ENCODE measurements at regions not wholly inside any gene's neighbourhood (a gene's known extent, or its start where the extent isn't known, plus 50 kb on each side); places are given as distances from the start of the nearest gene placed in this dataset.
"Not testable (repeated sequence)": the region's sequence is repeated elsewhere in the genome, so short reads cannot be mapped to it uniquely, and the experiment has no call there.

DNA sequence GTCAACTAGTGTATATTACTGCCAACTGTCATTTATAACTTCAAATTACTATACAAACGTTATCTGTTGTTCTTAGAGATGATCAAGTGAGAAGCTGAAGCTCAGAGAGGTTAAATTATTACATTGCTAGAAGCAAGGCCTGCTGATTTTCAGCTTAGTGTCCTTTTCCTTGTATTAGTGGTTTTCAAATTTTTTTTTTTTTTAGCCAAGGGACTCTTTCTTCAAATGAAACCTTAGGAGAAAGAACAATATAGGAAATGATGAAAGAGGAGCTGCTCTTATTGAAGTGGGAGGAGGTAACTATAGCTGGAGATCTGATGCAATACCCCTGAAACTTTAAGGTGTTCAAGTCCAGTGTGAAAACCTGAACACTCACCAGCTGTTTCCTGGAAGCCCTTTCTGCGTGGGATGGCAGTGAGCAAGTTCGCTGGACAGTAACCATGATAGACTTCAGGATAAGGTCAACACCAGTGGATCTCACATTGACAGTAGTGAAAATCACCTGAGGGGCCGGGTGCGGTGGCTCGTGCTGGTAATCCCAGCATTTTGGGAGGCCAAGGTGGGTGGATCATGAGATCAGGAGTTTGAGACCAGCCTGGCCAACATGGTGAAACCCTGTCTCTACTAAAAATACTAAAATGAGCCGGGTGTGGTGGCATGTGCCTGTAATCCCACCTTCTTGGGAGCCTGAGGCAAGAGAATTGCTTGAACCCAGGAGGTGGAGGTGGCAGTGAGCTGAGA lies 376.2 kb downstream of the EDEM1 start:
- DNase-seq = no peak

DNA sequence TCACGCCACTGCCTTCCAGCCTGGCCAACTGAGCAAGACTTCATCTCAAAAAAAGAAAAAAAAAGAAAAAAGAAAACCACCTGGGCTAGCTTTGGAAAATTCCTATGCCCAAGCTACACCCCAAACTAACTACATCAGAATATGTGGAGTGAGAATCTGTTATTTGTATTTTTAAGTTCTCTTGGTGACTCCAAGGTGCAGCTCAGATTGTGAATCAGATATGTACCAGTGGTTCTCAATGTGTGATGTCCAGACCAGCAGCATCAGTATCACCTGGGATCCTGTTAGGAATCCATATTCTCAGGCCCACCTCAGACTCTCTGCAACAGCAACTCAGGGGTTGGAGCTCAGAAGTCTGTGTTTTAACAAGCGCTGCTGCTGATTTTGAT lies 376.8 kb downstream of the EDEM1 start:
- DNase-seq = no peak

DNA sequence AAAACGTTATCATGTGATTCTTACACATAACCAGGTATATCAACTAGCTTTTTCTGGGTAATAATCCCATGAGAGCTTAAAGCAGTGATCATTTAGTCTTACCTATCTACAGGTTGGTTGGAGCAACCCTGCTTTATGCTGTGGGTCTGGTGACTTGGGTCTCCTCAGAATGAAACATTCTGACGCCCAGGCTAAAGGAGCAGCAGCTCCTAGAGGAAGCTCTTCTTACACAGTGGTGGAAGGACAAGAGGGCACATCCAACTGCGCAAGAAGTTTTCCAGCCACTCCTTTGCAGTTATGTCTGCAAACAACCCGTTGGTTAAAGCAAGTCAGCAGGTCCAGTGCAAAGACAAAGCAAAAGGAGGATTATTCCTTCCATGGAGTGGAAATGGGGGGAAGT lies 377.5 kb downstream of the EDEM1 start:
- no peak for DNase-seq

DNA sequence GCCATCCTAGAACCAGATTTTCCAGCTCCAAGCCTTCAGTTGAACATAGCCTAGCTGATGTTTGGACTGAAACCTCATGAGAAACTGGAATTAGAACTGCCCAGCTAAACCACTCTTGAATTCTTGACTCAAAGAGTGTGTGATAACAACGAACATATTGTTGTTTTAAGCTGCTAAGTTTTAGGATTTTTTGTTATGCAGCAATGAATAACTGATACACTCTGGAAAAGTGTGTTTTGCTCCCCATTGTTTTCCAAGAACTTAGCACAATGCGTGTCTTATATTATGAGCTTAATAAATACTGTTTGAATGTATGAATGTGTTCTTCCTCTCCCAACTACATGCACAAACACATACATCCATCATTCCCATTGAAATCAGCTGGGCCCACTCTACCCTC lies 379.6 kb downstream of the EDEM1 start:
- DNase-seq = no peak

DNA sequence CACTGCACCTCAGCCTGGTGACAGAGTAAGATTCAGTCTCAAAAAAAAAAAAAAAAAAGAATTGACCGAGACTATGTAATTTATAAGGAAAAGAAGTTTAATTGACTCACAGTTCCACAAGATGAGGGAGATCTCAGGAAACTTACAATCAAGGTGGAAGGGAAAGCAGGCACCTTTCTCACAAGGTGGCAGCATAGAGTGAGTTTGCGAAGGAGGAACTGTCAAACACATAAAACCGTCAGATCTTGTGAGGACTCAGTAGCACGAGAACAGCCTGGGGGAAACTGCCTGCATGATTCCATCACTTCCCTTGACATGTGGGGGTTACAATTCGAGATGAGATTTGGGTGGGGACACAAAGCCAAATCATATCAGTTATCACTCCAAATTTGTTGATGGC lies 380.9 kb downstream of the EDEM1 start:
- no peak for DNase-seq

DNA sequence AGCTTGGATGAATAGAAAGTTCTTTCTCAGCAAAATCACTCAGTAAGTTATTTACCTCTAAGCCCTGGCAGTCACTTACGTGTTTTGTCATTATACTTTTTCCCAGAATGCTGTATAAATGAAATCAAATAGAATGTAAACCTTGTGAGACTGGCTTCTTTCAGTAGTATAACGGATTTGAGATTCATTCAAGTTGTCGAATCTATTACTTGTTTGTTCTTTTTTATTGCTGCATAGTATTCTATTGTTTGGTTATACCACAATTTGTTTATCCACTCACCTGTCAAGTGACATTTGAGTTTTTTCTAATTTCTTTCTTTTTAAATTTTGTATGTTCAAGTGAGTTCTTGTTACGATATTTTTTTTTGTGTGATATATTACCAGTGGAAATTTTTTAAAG lies 381.6 kb downstream of the EDEM1 start:
- no peak for DNase-seq

DNA sequence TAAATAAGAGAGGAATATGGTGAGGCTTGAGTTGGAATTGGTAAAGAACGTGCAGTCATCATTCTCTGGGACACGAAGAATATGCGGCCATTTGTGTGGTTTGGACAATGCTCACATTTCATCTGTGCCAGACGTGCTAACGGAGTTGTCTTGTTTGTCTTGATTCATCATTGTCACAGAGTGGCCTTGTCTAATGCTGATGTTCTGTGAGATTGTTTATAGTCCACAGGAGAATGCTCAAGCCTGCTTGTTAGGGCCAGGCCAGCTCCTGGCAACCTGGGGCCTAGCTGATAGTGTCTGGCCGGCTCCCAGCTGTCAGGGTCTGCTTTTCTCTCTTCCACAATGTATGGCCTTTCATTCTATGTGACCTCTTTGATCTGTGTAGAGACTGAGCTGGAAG lies 384.7 kb downstream of the EDEM1 start:
- no peak for DNase-seq

DNA sequence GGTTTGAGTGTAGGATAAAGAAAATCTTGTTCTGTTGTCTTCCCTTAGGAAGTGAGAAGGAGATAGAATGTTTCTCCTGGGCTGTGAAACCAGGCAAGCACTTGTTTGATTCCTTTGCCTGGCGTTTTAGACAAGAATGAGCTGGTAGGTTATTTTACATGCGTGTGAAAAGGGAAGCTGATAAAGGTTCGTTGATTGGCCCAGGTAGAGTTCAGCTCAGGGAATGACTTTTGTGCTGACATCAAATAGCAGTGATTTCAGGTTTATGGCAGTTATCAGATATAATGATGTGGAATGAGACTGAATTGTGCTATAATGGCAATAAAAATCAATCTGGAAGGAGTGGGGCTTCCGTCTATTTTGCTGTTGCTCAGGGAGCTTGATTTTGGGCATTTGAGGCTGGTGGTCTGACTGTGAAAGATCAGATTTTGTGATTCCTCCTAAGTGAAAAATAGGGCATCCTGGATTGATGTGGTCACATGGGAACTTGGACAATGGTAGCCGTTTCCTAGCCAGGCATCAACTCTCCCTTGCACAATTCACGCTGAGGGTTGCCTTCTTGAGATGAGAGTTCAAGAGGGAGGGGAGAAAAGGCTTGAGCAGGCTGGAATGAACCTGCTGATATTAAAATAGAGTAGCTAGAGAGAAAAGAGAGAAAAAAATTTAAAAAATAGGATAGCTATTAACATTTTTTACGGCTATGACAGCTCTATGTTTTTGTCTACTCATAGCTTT lies 388.9 kb downstream of the EDEM1 start:
- DNase-seq = no peak

DNA sequence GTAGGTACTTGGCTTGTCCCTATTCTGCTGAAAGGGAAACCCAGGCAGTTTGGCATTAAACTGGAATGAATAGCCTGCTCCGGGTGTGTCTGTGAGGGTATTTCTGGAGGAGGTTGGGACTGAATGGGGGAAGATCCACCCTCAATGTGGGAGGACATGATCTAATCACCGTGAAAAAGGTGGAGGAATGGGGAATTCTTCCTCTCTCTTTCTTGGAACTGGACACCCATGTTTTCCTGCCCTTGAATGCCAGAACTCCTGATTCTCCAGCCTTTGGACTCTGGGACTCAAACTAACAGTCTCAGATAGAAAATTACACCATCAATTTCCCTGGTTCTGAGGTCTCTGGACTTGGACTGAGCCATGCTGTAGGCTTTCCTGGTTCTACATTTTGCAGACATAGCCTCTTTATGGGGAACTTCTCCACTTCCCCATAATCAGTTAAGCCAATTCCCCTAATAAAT lies 391.7 kb downstream of the EDEM1 start:
- no peak for DNase-seq

DNA sequence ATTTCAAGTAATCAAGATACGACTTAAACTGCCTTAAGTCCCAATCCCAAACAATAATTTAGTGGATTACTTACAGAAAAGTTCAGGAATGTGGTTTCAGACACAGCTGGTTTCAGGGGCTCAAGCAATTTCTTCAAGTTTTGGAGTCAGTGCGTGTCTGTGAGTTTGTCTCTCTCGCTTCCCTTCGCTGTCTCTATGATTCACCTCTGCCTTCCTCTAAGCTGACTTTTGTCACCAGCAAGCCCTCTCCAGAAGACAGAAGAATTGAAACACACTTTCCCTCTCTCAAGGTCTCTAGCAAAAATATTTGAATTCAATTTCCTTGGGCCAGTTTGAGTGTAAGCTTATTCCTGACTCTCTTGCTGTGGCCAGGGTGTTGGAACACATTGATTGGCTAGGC lies 392.4 kb downstream of the EDEM1 start:
- no peak for DNase-seq

DNA sequence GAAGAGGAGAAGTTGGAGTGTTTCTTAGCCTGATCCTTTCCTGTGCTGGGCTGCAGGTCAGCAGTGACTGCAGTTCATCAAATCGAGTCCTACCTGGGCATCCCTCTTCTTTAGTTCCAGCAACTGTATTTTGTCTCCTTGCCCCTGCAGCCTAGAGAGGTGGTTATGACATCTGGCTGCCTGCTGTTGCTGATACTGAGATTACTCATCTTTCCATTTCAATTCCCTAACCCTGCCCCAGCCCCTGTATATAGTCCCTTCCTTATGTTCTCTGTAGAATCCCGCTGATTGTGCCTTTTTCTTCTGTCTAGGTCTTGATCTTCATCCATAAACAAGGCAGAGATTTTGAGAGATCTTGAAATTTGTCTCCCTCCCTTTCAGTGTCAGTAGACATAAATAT lies 393.3 kb downstream of the EDEM1 start:
- DNase-seq = no peak

DNA sequence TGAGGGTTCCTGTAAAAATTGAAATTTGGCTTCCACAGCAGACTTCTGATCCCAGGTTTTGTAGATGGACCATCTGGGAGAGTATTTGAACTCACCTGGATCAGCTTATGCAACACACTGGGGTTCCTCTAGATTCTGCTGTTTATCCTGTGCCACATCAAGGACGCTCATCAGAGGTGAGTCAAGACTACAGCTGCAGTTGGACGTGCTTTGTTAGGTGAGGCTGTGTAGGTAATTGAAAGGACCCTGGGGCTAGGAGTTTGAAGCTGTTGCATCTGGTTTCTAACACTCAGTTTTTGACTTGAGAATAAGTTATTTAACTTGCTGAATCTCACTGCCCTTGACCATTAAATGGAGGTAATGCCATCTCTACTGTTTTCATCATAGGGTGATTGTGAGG lies 394.2 kb downstream of the EDEM1 start:
- no peak for DNase-seq

DNA sequence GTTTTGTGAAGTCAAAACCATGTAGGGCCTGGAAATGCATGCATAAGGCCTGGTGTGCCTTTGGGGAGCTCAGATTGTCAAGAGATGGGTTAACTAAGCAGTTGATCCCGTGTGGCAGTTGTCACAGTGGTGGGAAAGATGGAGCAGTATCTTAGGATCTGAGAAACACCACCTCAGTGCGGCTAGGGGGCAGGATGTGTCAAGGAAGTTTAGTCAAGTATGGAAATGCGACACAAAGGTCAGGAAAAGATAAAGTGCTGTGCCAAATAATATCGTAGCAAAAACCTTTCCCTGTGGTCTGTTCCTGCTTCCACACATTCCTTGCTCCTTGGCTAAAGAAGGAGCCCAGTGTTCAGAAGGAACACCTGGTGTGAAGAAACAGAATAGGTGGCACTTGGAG lies 396.4 kb downstream of the EDEM1 start:
- DNase-seq = no peak

DNA sequence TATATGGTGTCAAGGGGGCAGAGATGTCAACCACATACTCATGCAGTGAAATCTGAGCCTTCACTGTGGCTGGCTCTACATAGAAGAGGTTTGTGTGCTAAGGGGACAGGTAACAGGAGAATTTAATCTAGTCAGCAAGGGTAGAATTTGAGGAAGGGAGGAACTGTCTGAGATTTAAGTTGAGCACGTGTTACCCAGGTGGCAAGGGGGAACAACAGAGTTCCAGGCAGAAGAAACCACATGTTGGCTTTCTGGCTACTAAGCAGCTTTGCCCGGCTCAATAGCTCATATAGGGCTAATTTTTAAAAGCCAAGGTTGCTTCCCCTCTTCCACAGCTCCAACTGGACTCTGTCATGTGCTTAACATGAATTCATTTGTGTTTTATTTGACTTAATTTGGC lies 397.6 kb downstream of the EDEM1 start:
- no peak for DNase-seq

DNA sequence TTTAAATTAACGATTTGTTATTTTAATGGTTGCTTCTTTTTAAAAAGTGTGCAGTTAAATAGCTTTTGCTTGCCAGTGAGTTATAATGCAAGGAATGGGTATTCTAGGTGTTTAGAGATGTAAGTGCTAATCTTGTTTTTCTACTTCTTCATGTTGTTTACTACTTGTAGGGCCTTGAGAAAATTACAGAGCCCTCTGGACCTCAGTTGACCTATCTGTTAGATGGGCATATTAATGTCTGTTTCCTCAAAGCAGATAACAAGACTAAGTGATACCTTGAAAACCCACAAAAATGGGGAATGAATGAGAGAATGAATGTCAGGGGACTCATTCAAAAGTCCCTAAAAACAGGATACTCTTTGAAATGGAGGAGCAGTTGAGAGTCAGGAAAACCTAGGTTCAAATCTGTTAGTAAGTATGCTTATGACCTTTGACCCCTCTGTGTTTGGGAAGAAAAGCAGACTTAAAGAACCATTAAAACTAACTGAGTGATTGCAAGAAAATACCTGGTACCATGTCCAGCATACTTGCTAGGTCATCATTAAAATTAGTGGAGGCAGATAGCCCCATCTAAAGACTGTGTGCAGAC lies 419.5 kb downstream of the EDEM1 start:
- no peak for DNase-seq

DNA sequence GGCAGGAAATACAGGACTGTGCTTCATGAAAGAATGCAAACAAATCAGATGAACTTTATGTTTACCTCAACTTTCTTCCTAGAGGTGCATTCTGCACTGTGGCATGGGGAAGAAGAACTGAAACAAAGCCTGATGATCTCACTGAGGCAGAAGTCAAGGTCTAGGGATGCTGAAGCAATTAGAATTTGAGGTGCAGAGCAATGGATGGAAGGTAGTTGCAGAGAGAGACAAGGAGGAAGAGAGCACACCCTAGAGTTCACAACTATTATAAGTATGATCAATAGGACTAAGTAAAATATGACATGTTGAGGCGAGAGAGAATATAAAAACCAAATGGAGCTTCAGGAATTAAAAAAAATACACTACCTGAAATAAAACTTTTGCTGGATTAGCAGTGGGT lies 420.1 kb downstream of the EDEM1 start:
- no peak for DNase-seq

DNA sequence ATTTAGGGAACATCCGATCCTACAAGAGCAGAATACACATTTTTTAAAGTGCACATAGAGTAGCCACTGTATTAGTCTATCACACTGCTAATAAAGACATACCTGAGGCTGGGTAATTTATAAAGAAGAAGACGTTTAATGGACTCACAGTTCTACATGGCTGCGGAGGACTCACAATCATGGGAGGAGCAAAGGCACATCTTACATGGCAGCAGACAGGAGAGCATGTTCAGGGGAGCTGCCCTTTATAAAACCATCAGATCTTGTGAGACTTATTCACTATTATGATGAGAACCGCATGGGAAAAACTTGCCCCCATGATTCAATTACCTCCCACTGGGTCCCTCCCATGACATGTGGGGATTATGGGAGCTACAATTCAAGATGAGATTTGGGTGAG lies 421.5 kb downstream of the EDEM1 start:
- DNase-seq = not testable (repeated sequence)

DNA sequence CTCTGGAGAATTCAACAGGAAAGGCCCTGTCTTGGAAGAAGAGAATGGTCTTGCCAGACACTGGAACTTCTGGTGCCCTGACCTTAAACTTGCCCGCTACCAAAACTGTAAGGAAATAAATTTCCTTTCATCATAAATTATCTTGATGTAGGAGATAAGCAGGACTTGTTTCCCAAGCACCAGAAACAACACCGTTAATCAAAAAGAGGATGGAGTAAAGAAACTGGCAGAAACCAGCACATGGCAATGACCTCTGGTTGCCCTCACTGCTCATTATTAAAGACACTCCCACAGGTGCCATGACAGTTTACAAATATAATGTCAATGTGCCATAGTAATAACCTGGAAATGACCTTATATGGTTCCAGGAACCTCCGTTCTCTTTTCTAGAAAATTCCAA lies 426.1 kb downstream of the EDEM1 start:
- DNase-seq = no peak

DNA sequence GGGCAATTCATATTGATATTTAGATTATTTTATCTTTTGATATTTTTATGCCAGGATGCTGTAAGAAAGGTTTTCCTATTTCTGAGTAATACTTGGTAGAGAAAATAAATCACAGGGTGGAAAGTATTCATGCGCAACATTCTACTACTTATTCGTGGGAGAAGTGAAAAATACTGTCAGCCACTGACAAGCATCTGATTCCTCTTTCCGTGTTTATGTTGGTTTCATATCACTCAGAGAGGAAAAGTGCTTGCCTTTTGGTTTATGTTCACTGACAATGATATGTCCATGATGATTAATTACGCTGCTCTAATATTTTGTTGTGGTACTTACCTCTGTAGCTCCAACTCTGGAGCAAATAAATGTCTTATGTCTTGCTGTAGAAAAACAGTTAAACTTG lies 429.4 kb downstream of the EDEM1 start:
- DNase-seq = no peak

DNA sequence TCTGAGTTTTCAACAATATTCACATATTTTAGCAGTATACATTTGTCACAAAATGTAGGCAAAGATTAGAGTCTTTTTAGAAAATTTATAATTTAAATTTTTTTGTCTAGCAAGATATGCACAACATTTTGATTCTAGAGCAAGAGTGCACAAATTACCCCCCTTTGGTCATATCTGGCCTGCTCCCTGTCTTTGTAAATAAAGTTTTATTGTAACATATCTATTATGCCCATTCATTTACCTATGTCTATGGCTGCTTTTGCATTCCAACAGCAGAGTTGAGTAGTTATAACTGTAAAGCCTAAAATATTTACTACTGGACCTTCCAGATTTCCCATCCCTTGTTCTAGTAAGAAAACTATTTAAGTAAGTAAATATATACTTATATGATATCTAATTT lies 430.7 kb downstream of the EDEM1 start:
- no peak for DNase-seq

DNA sequence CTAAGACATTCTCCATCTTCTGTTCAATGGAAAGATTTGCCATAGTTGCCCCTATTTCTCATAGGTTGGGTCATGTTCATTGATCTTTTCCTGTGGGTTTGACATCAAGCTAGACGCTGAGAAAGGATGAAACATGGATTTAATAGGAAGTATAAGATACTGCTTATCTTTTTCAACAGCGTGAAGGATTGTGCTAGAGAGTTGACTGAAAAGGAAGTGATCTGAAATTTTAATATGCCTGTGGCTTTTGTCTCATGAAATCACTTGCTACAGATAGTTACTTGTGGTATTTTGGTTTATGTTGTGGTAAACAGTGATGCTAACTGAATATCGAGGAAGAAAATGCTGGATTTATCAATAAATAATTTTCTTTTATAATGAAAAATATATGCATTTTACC lies 442.9 kb downstream of the EDEM1 start:
- DNase-seq = no peak

DNA sequence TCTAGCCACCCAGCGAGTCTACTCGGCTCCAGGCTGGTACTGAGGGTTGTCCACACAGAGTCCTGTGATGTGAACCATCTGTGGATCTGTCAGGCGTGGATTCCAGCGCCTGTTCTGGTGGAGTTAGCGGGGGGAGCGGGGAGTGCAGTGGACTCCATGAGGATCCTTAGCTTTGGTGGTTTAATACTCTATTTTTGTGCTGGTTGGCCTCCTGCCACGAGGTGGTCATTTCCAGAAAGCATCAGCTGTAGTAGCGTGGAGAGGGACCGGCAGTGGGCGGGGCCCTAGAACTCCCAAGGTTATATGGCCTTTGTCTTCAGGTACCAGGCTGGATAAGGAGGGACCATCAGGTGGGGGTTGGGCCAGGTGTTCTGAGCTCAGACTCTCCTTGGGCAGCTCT lies 446.5 kb downstream of the EDEM1 start:
- DNase-seq = no peak

DNA sequence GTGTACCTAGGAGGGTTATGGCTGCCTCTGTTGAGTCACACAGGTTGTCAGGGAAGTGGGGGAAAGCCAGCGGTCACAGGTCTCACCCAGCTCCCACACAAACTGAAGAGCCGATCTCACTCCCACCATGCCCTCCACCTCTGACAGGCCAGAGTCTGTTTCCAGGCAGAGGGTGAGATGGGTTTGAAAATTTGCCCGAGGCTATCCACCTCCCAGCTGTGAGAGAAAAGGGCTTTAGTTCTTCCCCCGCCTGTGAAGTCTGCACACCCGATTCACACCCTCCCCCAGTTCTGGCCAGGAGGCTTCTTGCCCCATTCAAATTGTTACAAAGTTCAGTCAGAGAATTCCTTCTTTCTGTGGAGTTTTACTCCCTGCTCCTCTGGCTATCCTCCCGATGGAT lies 446.9 kb downstream of the EDEM1 start:
- DNase-seq = no peak

DNA sequence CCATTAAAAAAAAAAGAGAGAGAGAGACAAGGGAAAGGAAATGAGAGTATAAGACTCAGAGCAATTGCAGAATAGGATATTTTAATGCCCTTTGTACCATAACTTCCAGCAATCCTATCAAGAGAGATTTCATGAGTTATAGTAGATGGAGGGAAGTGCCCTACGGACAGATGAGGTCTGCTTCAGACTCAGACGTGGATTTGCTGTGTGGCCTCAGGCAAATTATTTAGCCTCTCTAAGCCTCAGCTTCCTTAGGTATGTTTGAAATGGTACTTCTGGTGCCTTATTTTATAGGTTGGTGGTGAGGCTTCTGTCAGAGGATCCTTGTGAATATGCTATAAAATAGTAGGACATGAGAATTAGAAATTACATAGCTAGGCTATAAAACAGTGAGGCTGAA lies 448.2 kb downstream of the EDEM1 start:
- no peak for DNase-seq
